NB4 (cell line): ENCODE measurements at regions not wholly inside any gene's neighbourhood (a gene's known extent, or its start where the extent isn't known, plus 50 kb on each side); places are given as distances from the start of the nearest gene placed in this dataset.

Source experiments
- CTCF ChIP-seq: IDR thresholded peaks from one replicate; pipeline ENCODE4 v1.5.1; 2012; ENCODE audit warnings: low read depth, low read length
- MYC ChIP-seq: IDR thresholded peaks from 2 replicates; pipeline ENCODE4 v1.6.1; 2011; ENCODE audit warnings: low read depth, low read length
- POLR2A ChIP-seq: IDR thresholded peaks from 2 replicates; pipeline ENCODE4 v1.6.1; 2011; ENCODE audit warnings: mild to moderate bottlenecking; ENCODE audit not compliant: insufficient read length; ENCODE audit errors: extremely low read depth
- TF ChIP-seq, protein P1 (sequence below): IDR thresholded peaks from 2 replicates; pipeline ENCODE4 v1.6.1; 2011; ENCODE audit warnings: low read depth, low read length

DNA sequence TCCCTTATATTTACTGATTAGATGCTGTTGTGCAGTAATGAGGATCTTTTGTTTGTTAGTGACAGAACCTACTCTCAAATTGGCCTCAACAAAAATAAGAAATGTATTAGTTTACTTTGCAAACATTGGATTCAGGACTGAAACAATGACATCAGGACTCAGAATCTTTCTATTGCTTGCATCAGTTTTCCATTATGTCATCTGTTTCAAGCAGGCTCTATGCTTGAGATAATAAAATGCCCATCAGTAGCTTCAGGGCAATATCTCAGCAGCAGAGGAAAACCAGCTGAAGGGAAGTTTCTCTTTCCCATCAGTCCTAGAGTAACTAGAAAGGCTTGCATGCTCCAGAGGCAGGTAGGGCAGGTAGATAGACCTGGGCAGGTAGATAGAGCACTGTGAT is 375.5 kb upstream of the SLC8A1 start:
- TF ChIP-seq CTCF: no peak
- TF ChIP-seq POLR2A: no peak
- TF ChIP-seq, protein P1, sequence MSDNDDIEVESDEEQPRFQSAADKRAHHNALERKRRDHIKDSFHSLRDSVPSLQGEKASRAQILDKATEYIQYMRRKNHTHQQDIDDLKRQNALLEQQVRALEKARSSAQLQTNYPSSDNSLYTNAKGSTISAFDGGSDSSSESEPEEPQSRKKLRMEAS: no peak
- no peak for TF ChIP-seq MYC
